Vagina (tissue), 2 donors: ENCODE measurements at regions not wholly inside any gene's neighbourhood (a gene's known extent, or its start where the extent isn't known, plus 50 kb on each side); places are given as distances from the start of the nearest gene placed in this dataset.

Experiments
- CTCF ChIP-seq, 3 experiments: fragments of 450-650 bp in 2 of 3; fragments of 200-600 bp in 1 of 3; sonication (generic) in 1 of 3; IDR thresholded peaks; one replicate each; pipeline ENCODE4 v1.5.1; 2017 to 2019; ENCODE audit warnings: antibody characterized with exemption in 3 of 3, mild to moderate bottlenecking in 2 of 3, moderate library complexity in 2 of 3
- POLR2AphosphoS5 ChIP-seq, 2 donors: sonication (generic); formaldehyde crosslinking; IDR thresholded peaks; one replicate each; pipeline ENCODE4 v1.9.0; 2017; ENCODE audit warnings: antibody characterized with exemption in 2 of 2, mild to moderate bottlenecking in 2 of 2, low read depth in 1 of 2; ENCODE audit not compliant: insufficient read depth in 1 of 2

GRCh38 chr21:16534408-16535101, 804.8 kb downstream of the USP25 start:
- TF ChIP-seq CTCF (IDR thresholded peaks at IDR 0.05) (no peak), POLR2AphosphoS5 (IDR thresholded peaks at IDR 0.05; ENCODE audit: insufficient read depth in 1 of 2, low read depth in 1 of 2) (peak; percentile 24 to 44)
